Stomach (tissue), 4 donors: ENCODE measurements at regions not wholly inside any gene's neighbourhood (a gene's known extent, or its start where the extent isn't known, plus 50 kb on each side); places are given as distances from the start of the nearest gene placed in this dataset.

Experiments
- EP300 ChIP-seq: sonication (generic); formaldehyde crosslinking; IDR thresholded peaks from one replicate; pipeline ENCODE4 v1.6.1; 2017; ENCODE audit warnings: antibody characterized with exemption
- POLR2A ChIP-seq, 4 donors: fragments of 450-650 bp; IDR thresholded peaks; one replicate each; pipeline ENCODE4 v1.6.1; 2016; ENCODE audit warnings: antibody characterized with exemption in 4 of 4, control low read depth in 2 of 4, mild to moderate bottlenecking in 1 of 4, moderate library complexity in 1 of 4
- POLR2AphosphoS5 ChIP-seq, 3 donors: sonication (generic); formaldehyde crosslinking; IDR thresholded peaks; one replicate each; pipeline ENCODE4 v1.6.1; 2016; ENCODE audit warnings: antibody characterized with exemption in 3 of 3
- TF ChIP-seq, protein P1 (sequence below), 7 experiments: fragments of 450-650 bp in 4 of 7; fragments of 200-600 bp in 3 of 7; sonication (generic) in 3 of 7; IDR thresholded peaks; one replicate each; pipeline ENCODE4 v1.5.1; 2016 to 2019; ENCODE audit warnings: antibody characterized with exemption in 7 of 7, control low read depth in 2 of 7, mild to moderate bottlenecking in 1 of 7

DNA sequence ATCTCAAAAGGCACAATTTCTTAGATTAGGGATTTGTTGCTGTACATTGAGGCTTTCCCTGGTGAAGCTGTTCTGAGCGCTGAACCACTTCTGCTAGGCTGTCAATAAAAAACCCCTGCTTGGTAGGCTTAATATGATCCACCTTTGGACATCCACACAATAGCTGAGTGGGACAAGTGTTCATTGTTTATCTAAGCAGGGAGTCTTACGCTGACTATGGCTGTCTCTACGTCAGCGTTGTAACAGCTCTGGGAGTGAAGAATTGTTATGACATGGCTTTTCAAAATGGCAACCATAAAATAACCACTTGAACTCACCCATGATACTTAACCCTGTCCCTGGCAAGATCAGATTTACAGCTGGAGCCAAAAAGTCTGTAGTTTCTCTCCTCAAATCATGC is 111.5 kb upstream of the SULT1C3 start:
- TF ChIP-seq, protein P1, sequence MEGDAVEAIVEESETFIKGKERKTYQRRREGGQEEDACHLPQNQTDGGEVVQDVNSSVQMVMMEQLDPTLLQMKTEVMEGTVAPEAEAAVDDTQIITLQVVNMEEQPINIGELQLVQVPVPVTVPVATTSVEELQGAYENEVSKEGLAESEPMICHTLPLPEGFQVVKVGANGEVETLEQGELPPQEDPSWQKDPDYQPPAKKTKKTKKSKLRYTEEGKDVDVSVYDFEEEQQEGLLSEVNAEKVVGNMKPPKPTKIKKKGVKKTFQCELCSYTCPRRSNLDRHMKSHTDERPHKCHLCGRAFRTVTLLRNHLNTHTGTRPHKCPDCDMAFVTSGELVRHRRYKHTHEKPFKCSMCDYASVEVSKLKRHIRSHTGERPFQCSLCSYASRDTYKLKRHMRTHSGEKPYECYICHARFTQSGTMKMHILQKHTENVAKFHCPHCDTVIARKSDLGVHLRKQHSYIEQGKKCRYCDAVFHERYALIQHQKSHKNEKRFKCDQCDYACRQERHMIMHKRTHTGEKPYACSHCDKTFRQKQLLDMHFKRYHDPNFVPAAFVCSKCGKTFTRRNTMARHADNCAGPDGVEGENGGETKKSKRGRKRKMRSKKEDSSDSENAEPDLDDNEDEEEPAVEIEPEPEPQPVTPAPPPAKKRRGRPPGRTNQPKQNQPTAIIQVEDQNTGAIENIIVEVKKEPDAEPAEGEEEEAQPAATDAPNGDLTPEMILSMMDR (IDR thresholded peaks at IDR 0.05) = no peak
- TF ChIP-seq POLR2A (IDR thresholded peaks at IDR 0.05) (no peak), EP300 (no peak), POLR2AphosphoS5 (IDR thresholded peaks at IDR 0.05) (no peak)
